Liver (tissue), 8 donors: ENCODE measurements at regions not wholly inside any gene's neighbourhood (a gene's known extent, or its start where the extent isn't known, plus 50 kb on each side); places are given as distances from the start of the nearest gene placed in this dataset.

Experiments
- DNase-seq: peaks from one replicate; pipeline ENCODE4 v3.0.0-alpha.2; 2017; ENCODE audit warnings: low spot score
- H3K27ac ChIP-seq, 2 donors: one replicate each; pipeline ENCODE4 v1.7.0; 2013; ENCODE audit warnings: inconsistent platforms in 2 of 2, low read length in 2 of 2, control low read depth in 1 of 2, low read depth in 1 of 2, mild to moderate bottlenecking in 1 of 2
- H3K27me3 ChIP-seq, 4 donors: one replicate each; pipeline versions ENCODE4 v1.6.1 to v1.7.0; 2013; ENCODE audit warnings: low read length in 3 of 4, inconsistent platforms in 1 of 4, mild to moderate bottlenecking in 1 of 4, moderate library complexity in 1 of 4; ENCODE audit not compliant: control insufficient read depth in 4 of 4, insufficient read depth in 4 of 4
- H3K36me3 ChIP-seq, 4 donors: one replicate each; pipeline versions ENCODE4 v1.6.1 to v1.7.0; 2013; ENCODE audit warnings: low read length in 3 of 4, mild to moderate bottlenecking in 3 of 4, low read depth in 1 of 4, moderate library complexity in 1 of 4; ENCODE audit not compliant: control insufficient read depth in 4 of 4, insufficient read depth in 3 of 4
- H3K4me1 ChIP-seq, 4 donors: one replicate each; pipeline versions ENCODE4 v1.6.1 to v1.7.0; 2013; ENCODE audit warnings: low read length in 3 of 4, mild to moderate bottlenecking in 3 of 4, moderate library complexity in 1 of 4; ENCODE audit not compliant: control insufficient read depth in 4 of 4, insufficient read depth in 4 of 4
- H3K4me3 ChIP-seq, 3 donors: one replicate each; pipeline versions ENCODE4 v1.6.1 to v1.7.0; 2013; ENCODE audit warnings: low read length in 3 of 3, control low read depth in 1 of 3, low read depth in 1 of 3, mild to moderate bottlenecking in 1 of 3
- H3K9ac ChIP-seq, 2 donors: one replicate each; pipeline ENCODE4 v1.7.0; 2013; ENCODE audit warnings: low read length in 2 of 2, mild to moderate bottlenecking in 2 of 2, moderate library complexity in 2 of 2, control low read depth in 1 of 2, low read depth in 1 of 2
- H3K9me3 ChIP-seq, 4 donors: one replicate each; pipeline versions ENCODE4 v1.6.1 to v1.7.0; 2013; ENCODE audit warnings: low read length in 3 of 4; ENCODE audit not compliant: control insufficient read depth in 4 of 4
- EGR1 ChIP-seq, 2 donors: IDR thresholded peaks; 2 replicates each; pipeline ENCODE4 v1.6.1; 2016 to 2018; ENCODE audit warnings: antibody characterized with exemption in 2 of 2, low read depth in 2 of 2
- FOXA1 ChIP-seq: IDR thresholded peaks from 2 replicates; pipeline ENCODE4 v1.6.1; 2016; ENCODE audit warnings: antibody characterized with exemption
- FOXA2 ChIP-seq: IDR thresholded peaks from 2 replicates; pipeline ENCODE4 v1.6.1; 2016; ENCODE audit warnings: antibody characterized with exemption
- GABPA ChIP-seq, 2 donors: IDR thresholded peaks in 1 of 2; conservative IDR thresholded peaks in 1 of 2; 2 replicates each; pipeline ENCODE4 v1.6.1; 2016; ENCODE audit warnings: antibody characterized with exemption in 2 of 2, mild to moderate bottlenecking in 1 of 2, moderate library complexity in 1 of 2
- HNF4A ChIP-seq, 2 donors: conservative IDR thresholded peaks; 2 replicates each; pipeline ENCODE4 v1.6.1; 2016; ENCODE audit warnings: antibody characterized with exemption in 2 of 2, mild to moderate bottlenecking in 2 of 2
- HNF4G ChIP-seq: IDR thresholded peaks from 2 replicates; pipeline ENCODE4 v1.6.1; 2016; ENCODE audit warnings: antibody characterized with exemption
- JUND ChIP-seq, 2 donors: IDR thresholded peaks; 2 replicates each; pipeline ENCODE4 v1.6.1; 2016; ENCODE audit warnings: antibody characterized with exemption in 2 of 2
- MAX ChIP-seq: IDR thresholded peaks from 2 replicates; pipeline ENCODE4 v1.6.1; 2016; ENCODE audit warnings: antibody characterized with exemption
- NR2F2 ChIP-seq: IDR thresholded peaks from 2 replicates; pipeline ENCODE4 v1.6.1; 2016; ENCODE audit warnings: antibody characterized with exemption
- RAD21 ChIP-seq, 2 donors: IDR thresholded peaks; 2 replicates each; pipeline ENCODE4 v1.6.1; 2016; ENCODE audit warnings: antibody characterized with exemption in 2 of 2, mild to moderate bottlenecking in 2 of 2
- REST ChIP-seq: IDR thresholded peaks from 2 replicates; pipeline ENCODE4 v1.6.1; 2016; ENCODE audit warnings: antibody characterized with exemption, mild to moderate bottlenecking
- SP1 ChIP-seq: IDR thresholded peaks from 2 replicates; pipeline ENCODE4 v1.6.1; 2018; ENCODE audit warnings: antibody characterized with exemption, mild to moderate bottlenecking
- TAF1 ChIP-seq: conservative IDR thresholded peaks from 2 replicates; pipeline ENCODE4 v1.6.1; 2016; ENCODE audit warnings: antibody characterized with exemption, mild to moderate bottlenecking
- YY1 ChIP-seq: IDR thresholded peaks from 2 replicates; pipeline ENCODE4 v1.6.1; 2016; ENCODE audit warnings: antibody characterized with exemption, mild to moderate bottlenecking
- ZBTB33 ChIP-seq: IDR thresholded peaks from 2 replicates; pipeline ENCODE4 v1.6.1; 2016; ENCODE audit warnings: antibody characterized with exemption
- WGBS: extraction: QIAGEN DNeasy Blood & Tissue Kit; methylation state at CpG from one replicate; pipeline ENCODE4 v1.1.7; 2013; 5-methylcytosine and 5-hydroxymethylcytosine counted together
- TF ChIP-seq, protein P1 (sequence below): fragments of 150-350 bp; IDR thresholded peaks from 2 replicates; pipeline ENCODE4 v1.5.1; 2017; ENCODE audit warnings: improper control_type of control experiment, low read depth, low read length; ENCODE audit not compliant: missing input control
- TF ChIP-seq, protein P2 (sequence below): IDR thresholded peaks from 2 replicates; pipeline ENCODE4 v1.6.1; 2016; ENCODE audit warnings: antibody characterized with exemption
- donor health status: healthy.
- donor health status: healthy.
- donor health status: healthy.
- donor health status: healthy.
- donor health status: healthy.

- WGBS: 13% methylated on average over 1 of the region's 1 CpG
These were observed 226.4 kb upstream of the POGK start for GRCh38 chr1:166612886-166613285.

DNA sequence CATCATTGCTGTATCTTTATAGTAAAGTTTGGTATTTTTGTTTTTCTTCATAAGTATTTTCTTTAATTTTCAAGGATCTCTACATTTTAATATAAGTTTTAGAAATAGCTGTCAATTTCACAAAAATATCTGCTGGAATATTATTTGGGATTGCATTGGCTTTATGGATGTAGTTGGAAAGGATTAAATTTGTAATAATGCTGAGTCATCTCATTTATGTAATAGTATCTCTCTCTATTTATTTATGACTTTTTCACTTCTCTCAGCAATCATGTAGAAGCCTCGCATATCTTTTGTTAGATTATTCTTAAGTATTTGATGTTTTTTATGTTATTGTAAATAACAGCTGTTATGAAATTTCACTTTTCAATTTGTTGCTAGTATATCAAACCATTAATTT, 223.1 kb upstream of the POGK start:
- Histone ChIP-seq H3K27ac (no peak overlapping the region), H3K9me3 (no peaks in the 10 kb centered on the region), H3K27me3 (no peaks in the 10 kb centered on the region), H3K36me3 (no peaks in the 10 kb centered on the region), H3K4me1 (no peaks in the 10 kb centered on the region), H3K9ac (no peak overlapping the region), H3K4me3 (no peak overlapping the region)
- DNase-seq: no peak
- WGBS: 83% methylated on average over 1 of the region's 1 CpG
- no peak for TF ChIP-seq FOXA2
- no peak for TF ChIP-seq GABPA (IDR thresholded peaks at IDR 0.05 in 1 of 2, conservative IDR thresholded peaks at IDR 0.05 in 1 of 2)
- no peak for TF ChIP-seq EGR1 (IDR thresholded peaks at IDR 0.05; ENCODE audit: low read depth in 2 of 2)
- TF ChIP-seq HNF4G: no peak
- TF ChIP-seq FOXA1: no peak
- TF ChIP-seq JUND (IDR thresholded peaks at IDR 0.05): no peak
- no peak for TF ChIP-seq SP1
- TF ChIP-seq, protein P1, sequence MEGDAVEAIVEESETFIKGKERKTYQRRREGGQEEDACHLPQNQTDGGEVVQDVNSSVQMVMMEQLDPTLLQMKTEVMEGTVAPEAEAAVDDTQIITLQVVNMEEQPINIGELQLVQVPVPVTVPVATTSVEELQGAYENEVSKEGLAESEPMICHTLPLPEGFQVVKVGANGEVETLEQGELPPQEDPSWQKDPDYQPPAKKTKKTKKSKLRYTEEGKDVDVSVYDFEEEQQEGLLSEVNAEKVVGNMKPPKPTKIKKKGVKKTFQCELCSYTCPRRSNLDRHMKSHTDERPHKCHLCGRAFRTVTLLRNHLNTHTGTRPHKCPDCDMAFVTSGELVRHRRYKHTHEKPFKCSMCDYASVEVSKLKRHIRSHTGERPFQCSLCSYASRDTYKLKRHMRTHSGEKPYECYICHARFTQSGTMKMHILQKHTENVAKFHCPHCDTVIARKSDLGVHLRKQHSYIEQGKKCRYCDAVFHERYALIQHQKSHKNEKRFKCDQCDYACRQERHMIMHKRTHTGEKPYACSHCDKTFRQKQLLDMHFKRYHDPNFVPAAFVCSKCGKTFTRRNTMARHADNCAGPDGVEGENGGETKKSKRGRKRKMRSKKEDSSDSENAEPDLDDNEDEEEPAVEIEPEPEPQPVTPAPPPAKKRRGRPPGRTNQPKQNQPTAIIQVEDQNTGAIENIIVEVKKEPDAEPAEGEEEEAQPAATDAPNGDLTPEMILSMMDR: no peak
- no peak for TF ChIP-seq HNF4A (conservative IDR thresholded peaks at IDR 0.05)
- no peak for TF ChIP-seq RAD21 (IDR thresholded peaks at IDR 0.05)
- TF ChIP-seq ZBTB33: no peak
- no peak for TF ChIP-seq REST
- no peak for TF ChIP-seq NR2F2
- TF ChIP-seq, protein P2, sequence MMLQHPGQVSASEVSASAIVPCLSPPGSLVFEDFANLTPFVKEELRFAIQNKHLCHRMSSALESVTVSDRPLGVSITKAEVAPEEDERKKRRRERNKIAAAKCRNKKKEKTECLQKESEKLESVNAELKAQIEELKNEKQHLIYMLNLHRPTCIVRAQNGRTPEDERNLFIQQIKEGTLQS: no peak
- TF ChIP-seq TAF1: no peak
- no peak for TF ChIP-seq MAX
- TF ChIP-seq YY1: no peak

More at GRCh38 chr1:166612886-166613285, 226.4 kb upstream of the POGK start:
- no peaks in the 10 kb centered on the region for H3K4me1 ChIP-seq
- no peaks in the 10 kb centered on the region for H3K36me3 ChIP-seq
- no peak overlapping the region for H3K4me3 ChIP-seq
- H3K27ac ChIP-seq: no peak overlapping the region
- no peak for DNase-seq
- TF ChIP-seq ZBTB33 (no peak), RAD21 (IDR thresholded peaks at IDR 0.05) (no peak)
- no peak overlapping the region for H3K9ac ChIP-seq
- no peaks in the 10 kb centered on the region for H3K27me3 ChIP-seq
- no peaks in the 10 kb centered on the region for H3K9me3 ChIP-seq
